Endothelial cell of umbilical vein (primary cell): ENCODE measurements at regions not wholly inside any gene's neighbourhood (a gene's known extent, or its start where the extent isn't known, plus 50 kb on each side); places are given as distances from the start of the nearest gene placed in this dataset.

Experiments used
- BruUV-seq: library from RNA; stranded (reverse); fragments of 400-500 nt; replicated peaks from 2 replicates; lab custom pipeline; 2021; lab: Mats Ljungman, UMichigan
- CTCF ChIA-PET: fragments of 300-600, 350-600 bp; sonication (Branson Sonifier 250); formaldehyde crosslinking; loops from one replicate; lab custom pipeline; 2021; ENCODE audit warnings: antibody characterized with exemption, inconsistent platforms; lab: Charles Lee
- POLR2A ChIA-PET: fragments of 300-600, 350-600 bp; sonication (Branson Sonifier 250); formaldehyde crosslinking; loops from one replicate; lab custom pipeline; 2021; ENCODE audit warnings: antibody characterized with exemption, inconsistent platforms; lab: Charles Lee
- DNase-seq: peaks from one replicate; pipeline ENCODE4 v3.0.0-alpha.2; 2011; ENCODE audit warnings: low read depth, low spot score
- FAIRE-seq: peaks from 2 replicates; lab custom pipeline; 2011; peaks lifted over from hg19 to GRCh38; lab: Jason Lieb, UNC
- H2AFZ ChIP-seq: 2 replicates; pipeline ENCODE4 v1.6.0; 2012; ENCODE audit warnings: low read depth, low read length, control low read depth, inconsistent platforms
- H3K27ac ChIP-seq: 2 replicates; pipeline ENCODE4 v1.5.1; 2011; ENCODE audit warnings: low read depth, mild to moderate bottlenecking, control low read depth, low read length, moderate library complexity; ENCODE audit not compliant: insufficient read depth
- H3K27me3 ChIP-seq, 2 experiments: 2 replicates each; pipeline versions ENCODE4 v1.6.0 to v1.6.1; 2011; ENCODE audit warnings: low read length in 2 of 2, mixed read lengths in 1 of 2; ENCODE audit not compliant: control insufficient read depth in 2 of 2, insufficient read depth in 2 of 2
- H3K36me3 ChIP-seq, 2 experiments: 2 replicates in 1 of 2; 3 replicates in 1 of 2; pipeline ENCODE4 v1.5.1; 2011; ENCODE audit warnings: low read length in 2 of 2, mild to moderate bottlenecking in 1 of 2, moderate library complexity in 1 of 2; ENCODE audit not compliant: control insufficient read depth in 2 of 2, insufficient read depth in 2 of 2; ENCODE audit errors: extremely low read depth in 1 of 2
- H3K4me1 ChIP-seq: 3 replicates; pipeline ENCODE4 v1.5.1; 2011; ENCODE audit warnings: mild to moderate bottlenecking, low read length; ENCODE audit not compliant: control insufficient read depth, insufficient read depth; ENCODE audit errors: extremely low read depth
- H3K4me2 ChIP-seq: 2 replicates; pipeline ENCODE4 v1.6.1; 2011; ENCODE audit warnings: low read length, control low read depth, mixed read lengths; ENCODE audit not compliant: insufficient read depth
- H3K4me3 ChIP-seq, 3 experiments: fragments of 200-600 bp in 1 of 3; sonication (generic), shearing (Covaris generic) in 1 of 3; replicated peaks in 1 of 3; 2 replicates each; pipeline ENCODE4 v1.5.1; 2011 to 2016; ENCODE audit warnings: control low read depth in 3 of 3, low read length in 3 of 3, mild to moderate bottlenecking in 2 of 3, inconsistent platforms in 1 of 3, low read depth in 1 of 3, moderate library complexity in 1 of 3; ENCODE audit not compliant: insufficient read depth in 1 of 3
- H3K79me2 ChIP-seq: 2 replicates; pipeline ENCODE4 v1.6.0; 2012; ENCODE audit warnings: low read length, inconsistent platforms; ENCODE audit not compliant: control insufficient read depth, insufficient read depth
- H3K9ac ChIP-seq: replicated peaks from 2 replicates; pipeline ENCODE3; 2011; ENCODE audit warnings: low read length, control low read depth; ENCODE audit not compliant: insufficient read depth; ENCODE audit errors: extremely low read depth
- H3K9me1 ChIP-seq: replicated peaks from 3 replicates; pipeline ENCODE4 v1.6.0; 2011; ENCODE audit warnings: mild to moderate bottlenecking, low read length; ENCODE audit not compliant: control insufficient read depth, insufficient read depth; ENCODE audit errors: extremely low read depth
- H3K9me3 ChIP-seq: replicated peaks from 2 replicates; pipeline ENCODE4 v1.5.1; 2012; ENCODE audit warnings: low read length, inconsistent platforms; ENCODE audit not compliant: control insufficient read depth, insufficient read depth
- H4K20me1 ChIP-seq: replicated peaks from 2 replicates; pipeline ENCODE3; 2011; ENCODE audit warnings: mild to moderate bottlenecking, low read length; ENCODE audit not compliant: control insufficient read depth, insufficient read depth; ENCODE audit errors: extremely low read depth
- CTCF ChIP-seq, 2 donors: IDR thresholded peaks; 1 replicate in 1 of 2; 2 replicates in 1 of 2; pipeline ENCODE4 v1.5.1; 2011; ENCODE audit warnings: low read length in 2 of 2, mild to moderate bottlenecking in 2 of 2, moderate library complexity in 2 of 2, control low read depth in 1 of 2, inconsistent platforms in 1 of 2, low read depth in 1 of 2; ENCODE audit not compliant: insufficient read depth in 1 of 2; ENCODE audit errors: extremely low read depth in 1 of 2
- EZH2 ChIP-seq: IDR thresholded peaks from 2 replicates; pipeline ENCODE4 v1.6.1; 2012; ENCODE audit warnings: borderline replicate concordance, low read depth, mild to moderate bottlenecking, moderate library complexity, low read length, inconsistent platforms; ENCODE audit not compliant: severe bottlenecking
- GATA2 ChIP-seq: IDR thresholded peaks from 2 replicates; pipeline ENCODE4 v1.7.0; 2011; ENCODE audit warnings: low read depth, mild to moderate bottlenecking, moderate library complexity, mixed read lengths, low read length; ENCODE audit not compliant: insufficient read length, insufficient read depth
- MAX ChIP-seq: IDR thresholded peaks from 2 replicates; pipeline ENCODE4 v1.6.1; 2011; ENCODE audit not compliant: insufficient read depth, insufficient read length
- MYC ChIP-seq: IDR thresholded peaks from one replicate; pipeline ENCODE4 v1.6.1; 2011; ENCODE audit warnings: mild to moderate bottlenecking, low read depth, low read length
- POLR2AphosphoS5 ChIP-seq: IDR thresholded peaks from 2 replicates; pipeline ENCODE4 v1.6.1; 2012; ENCODE audit warnings: low read depth, mild to moderate bottlenecking, control low read depth, low read length, moderate library complexity; ENCODE audit not compliant: insufficient read depth
- dilution Hi-C: fragments of 300-500 bp; cut with MboI; formaldehyde crosslinking; loops from one replicate; pipeline ENCODE4 v1.15.0; 2019; ENCODE audit warnings: low sequenced_read_pairs; ENCODE audit not compliant: extremely low pct_ligation_motif_present
- intact Hi-C: fragments of 100-400 bp; cut with micrococcal nuclease; formaldehyde crosslinking; loops from one replicate; pipeline ENCODE4 v1.10.0; 2022

- H3K9me1 ChIP-seq: no peaks in the 10 kb centered on the region
- TF ChIP-seq MAX (no peak), POLR2AphosphoS5 (no peak), MYC (no peak), EZH2 (no peak), CTCF (IDR thresholded peaks at IDR 0.05; ENCODE audit: extremely low read depth in 1 of 2, insufficient read depth in 1 of 2, low read depth in 1 of 2, low read length in 2 of 2) (no peak), GATA2 (no peak)
- no peaks in the 10 kb centered on the region for H3K27me3 ChIP-seq
- H4K20me1 ChIP-seq: no peaks in the 10 kb centered on the region
- no TSS peak for BruUV-seq
- no peak overlapping the region for H3K4me3 ChIP-seq
- no peaks in the 10 kb centered on the region for H3K4me1 ChIP-seq
- DNase-seq (no peak), FAIRE-seq (no peak)
- POLR2A ChIA-PET: no interaction called here
- H3K9ac ChIP-seq: no peak overlapping the region
- H2AFZ ChIP-seq: no peak overlapping the region
- dilution Hi-C loops: no loop called here
- H3K79me2 ChIP-seq: no peaks in the 10 kb centered on the region
- CTCF ChIA-PET: no interaction called here
- H3K4me2 ChIP-seq: no peak overlapping the region
- no peak overlapping the region for H3K27ac ChIP-seq
- intact Hi-C loops: no loop called here
- no peaks in the 10 kb centered on the region for H3K36me3 ChIP-seq
- H3K9me3 ChIP-seq: peaks cover 2% of the 10 kb centered on the region
These were observed 131.2 kb downstream of the TRIML1 start for GRCh38 chr4:188270273-188271069.
